GM21717 (cell line): ENCODE measurements at regions not wholly inside any gene's neighbourhood (a gene's known extent, or its start where the extent isn't known, plus 50 kb on each side); places are given as distances from the start of the nearest gene placed in this dataset.
"Not testable (repeated sequence)": the region's sequence is repeated elsewhere in the genome, so short reads cannot be mapped to it uniquely, and the experiment has no call there.

Experiments
- ATAC-seq: cut with Tn5 transposase; IDR thresholded peaks from one replicate; pipeline ENCODE4 v1.9.1; 2021; ENCODE audit warnings: mild to moderate bottlenecking, moderate library complexity; ENCODE audit not compliant: unreplicated experiment

- no peak for ATAC-seq
Measured at GRCh38 chr6:14288910-14289309, 171.3 kb downstream of the CD83 start.

DNA sequence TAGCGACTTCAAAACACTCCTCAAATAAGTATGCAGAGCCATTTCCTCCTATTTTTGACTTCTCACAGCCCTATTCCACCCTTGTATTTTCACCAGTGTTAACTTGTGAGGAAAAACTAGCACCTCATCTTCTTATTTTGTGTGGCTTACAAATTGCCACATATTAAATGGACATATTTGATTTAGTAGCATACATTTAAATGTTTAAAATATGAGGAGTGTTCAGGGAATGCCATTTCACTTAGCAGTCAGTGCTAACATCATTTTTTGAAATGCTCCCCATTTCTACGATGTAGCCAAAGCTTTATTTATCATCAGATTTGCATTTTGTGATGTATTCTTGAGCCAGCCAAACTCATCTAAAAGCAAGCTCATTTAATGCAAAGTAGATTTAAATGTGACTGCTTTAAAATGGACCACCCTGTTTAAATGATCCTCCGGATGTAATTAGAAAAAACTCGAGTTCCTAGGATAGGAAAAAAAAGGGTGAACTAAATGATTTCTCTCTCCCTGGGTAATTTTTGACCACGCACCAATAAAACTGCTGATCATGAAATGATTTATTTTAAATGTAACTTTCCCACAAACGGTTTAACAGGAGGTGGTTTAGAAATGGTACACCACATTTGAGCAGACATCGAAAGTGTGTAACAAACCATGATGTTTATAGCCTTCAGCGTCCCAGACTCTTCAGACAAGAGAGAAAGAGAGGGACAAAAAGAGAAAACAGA is 172.6 kb downstream of the CD83 start:
- no peak for ATAC-seq

DNA sequence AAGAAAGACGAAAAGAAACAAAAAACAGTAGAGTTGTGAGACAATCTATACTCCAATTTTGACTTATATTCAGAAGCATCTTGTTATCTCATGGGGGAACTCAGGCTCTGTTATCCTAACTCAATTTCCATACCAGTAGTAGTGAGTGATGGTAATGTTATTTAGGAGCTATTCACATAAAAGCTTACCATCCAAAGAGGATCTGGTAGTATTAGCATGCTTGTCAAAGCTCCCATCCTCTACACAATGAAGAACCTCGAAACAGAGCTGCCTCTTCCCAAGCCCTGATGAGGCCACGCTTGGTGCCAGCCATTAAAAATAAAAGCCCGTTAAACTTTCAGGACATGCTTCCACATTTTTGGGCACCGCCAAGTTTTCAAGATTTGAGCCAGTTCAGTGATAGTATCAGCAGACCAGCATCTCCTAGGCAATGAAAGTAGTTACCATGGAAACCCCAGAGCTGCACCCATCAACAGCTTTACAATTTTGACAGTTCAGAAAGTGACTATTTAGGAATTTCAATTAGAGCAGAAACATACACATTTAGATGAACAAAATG is 173.3 kb downstream of the CD83 start:
- ATAC-seq, result no peak

- no peak for ATAC-seq
Measured at GRCh38 chr6:14291331-14291730, 173.8 kb downstream of the CD83 start.

- no peak for ATAC-seq
Measured at GRCh38 chr6:14292119-14292518, 174.5 kb downstream of the CD83 start.

DNA sequence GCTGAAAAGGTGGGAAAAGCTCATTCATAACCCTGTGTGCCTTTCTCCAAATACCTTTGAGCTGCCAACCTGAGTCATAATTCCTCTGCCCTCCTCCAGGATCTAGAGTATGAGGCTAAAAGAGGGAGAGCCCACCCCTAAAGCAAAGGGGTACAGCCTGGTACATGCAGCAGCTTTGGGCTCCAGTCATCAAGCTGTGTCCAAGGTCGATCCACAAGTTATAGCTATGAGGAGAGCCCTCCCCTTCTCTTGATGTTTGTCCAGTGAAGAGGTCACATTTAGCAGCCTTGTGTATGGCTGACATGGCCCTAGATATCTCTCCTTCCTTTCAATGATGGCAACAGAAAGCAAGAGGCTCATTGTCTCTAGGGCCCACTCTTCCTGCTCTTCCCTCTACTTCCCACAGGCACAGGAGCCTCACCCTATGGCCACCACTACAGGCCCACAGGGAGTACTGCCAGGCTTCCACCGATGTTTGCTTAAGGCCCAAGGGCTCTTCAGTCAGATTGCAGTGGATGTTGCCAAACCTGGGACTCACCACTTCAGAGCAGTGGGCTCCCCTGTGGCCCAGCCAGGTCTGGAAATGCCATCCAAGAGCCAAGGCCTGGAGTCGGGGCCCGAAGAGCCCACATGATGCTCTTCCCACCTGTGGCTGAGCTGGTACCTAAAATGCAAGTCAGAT is 176.8 kb downstream of the CD83 start:
- ATAC-seq, result no peak

DNA sequence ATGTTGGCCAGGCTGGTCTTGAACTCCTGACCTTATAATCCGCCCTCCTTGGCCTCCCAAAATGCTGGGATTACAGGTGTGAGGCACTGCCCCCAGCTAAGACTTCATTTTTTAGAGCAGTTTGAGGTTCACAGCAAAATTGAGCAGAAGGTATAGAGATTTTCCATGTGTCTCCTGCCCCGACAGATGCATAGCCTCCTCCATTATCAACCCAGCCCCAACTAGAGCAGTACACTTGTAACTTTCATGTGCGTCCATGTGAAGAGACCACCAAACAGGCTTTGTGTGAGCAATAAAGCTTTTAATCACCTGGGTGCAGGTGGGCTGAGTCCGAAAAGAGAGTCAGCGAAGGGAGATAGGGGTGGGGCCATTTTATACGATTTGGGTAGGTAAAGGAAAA is 179.1 kb downstream of the CD83 start:
- ATAC-seq, result not testable (repeated sequence)

- not testable (repeated sequence) for ATAC-seq
Measured at GRCh38 chr6:14297118-14297517, 179.5 kb downstream of the CD83 start.

GRCh38 chr6:14300189-14300588 is 182.6 kb downstream of the CD83 start:
- not testable (repeated sequence) for ATAC-seq

DNA sequence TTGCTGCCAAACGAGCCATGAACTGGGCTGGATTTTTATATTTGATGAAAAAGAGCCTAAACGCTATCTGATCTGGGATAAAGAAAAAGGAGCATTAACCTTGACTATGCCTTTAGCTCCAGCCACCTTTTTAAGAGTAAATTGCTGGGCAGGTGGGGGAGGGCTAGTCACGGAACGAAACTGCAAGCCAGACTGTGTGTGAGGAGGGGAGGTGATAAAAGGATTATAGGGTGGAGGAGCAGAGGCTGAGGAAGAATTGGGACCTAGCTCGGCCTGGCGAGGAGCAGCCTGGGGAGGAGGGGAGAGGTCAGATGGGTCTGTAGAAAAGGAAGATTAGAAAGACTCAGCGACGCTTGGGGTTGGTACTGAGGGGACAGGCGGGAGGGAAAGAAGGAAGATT is 183.1 kb downstream of the CD83 start:
- ATAC-seq, result not testable (repeated sequence)

- not testable (repeated sequence) for ATAC-seq
Measured at GRCh38 chr6:14301477-14301876, 183.9 kb downstream of the CD83 start.

- ATAC-seq, result no peak
Measured at GRCh38 chr6:14305131-14305530, 187.6 kb downstream of the CD83 start.

DNA sequence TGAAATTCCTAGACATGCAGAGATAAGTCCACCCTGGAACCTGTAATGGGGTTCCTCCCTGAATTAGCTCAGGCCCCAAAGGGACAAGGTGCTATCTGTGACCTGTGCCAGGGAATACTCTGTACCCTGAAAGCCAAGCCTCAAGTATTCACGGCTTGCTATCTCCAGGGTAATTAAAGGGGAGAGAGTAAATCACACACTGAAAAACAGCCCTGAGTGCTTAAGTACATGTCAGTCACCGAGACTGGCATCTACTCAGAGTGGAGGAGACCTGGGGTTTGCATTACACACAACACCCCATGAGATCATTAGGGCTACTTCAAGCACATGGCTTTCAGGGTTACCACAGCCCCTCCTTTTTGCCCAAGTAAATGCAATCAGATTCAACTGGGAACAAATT is 188.1 kb downstream of the CD83 start:
- ATAC-seq, result no peak

DNA sequence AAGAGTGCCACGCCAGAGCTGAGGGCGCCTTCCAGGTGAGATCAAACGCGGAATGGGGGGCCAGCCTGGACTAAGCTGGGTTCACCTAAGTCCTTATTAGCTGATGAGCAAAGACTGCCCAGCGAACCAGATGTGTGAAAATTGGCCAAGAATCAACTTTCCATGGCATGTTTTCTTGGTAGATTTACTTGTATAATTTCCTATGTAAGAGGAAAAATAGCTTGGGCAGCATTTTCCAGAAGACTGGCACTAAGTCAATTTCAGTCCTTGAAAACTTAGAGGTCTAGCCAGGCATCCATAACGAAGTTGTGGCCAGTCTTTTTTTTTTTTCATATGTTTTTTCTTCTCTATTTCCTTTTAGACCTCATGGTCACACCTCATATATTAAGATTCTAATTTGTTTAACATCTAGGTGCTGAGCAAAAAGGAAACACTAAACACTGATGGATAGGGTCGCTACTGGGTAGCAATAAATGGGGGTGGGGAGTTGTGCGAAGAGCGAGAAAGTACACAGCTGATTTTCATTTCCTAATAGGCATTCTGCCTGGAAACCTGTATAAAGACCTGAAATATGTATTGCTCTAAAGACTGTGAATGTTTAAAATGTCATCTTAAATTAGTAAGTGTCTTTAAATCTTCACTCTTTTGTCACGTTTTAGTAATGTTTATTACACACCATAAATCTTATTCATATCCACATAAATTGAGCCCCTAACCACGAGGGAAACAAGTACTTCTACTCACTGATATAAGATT is 188.8 kb downstream of the CD83 start:
- ATAC-seq, result no peak

- no peak for ATAC-seq
Measured at GRCh38 chr6:14309516-14309915, 191.9 kb downstream of the CD83 start.

- ATAC-seq, result no peak
Measured at GRCh38 chr6:14309951-14310445, 192.4 kb downstream of the CD83 start.

- no peak for ATAC-seq
Measured at GRCh38 chr6:14310960-14311359, 193.4 kb downstream of the CD83 start.

- peak; percentile 46 for ATAC-seq
Measured at GRCh38 chr6:14312587-14312986, 195.0 kb downstream of the CD83 start.

- ATAC-seq, result peak; percentile 61
Measured at GRCh38 chr6:14313248-14313647, 195.7 kb downstream of the CD83 start.

- no peak for ATAC-seq
Measured at GRCh38 chr6:14315353-14315752, 197.8 kb downstream of the CD83 start.

- no peak for ATAC-seq
Measured at GRCh38 chr6:14316651-14317386, 199.2 kb downstream of the CD83 start.
